Neuronal stem cell (in vitro differentiated cells): ENCODE measurements at regions not wholly inside any gene's neighbourhood (a gene's known extent, or its start where the extent isn't known, plus 50 kb on each side); places are given as distances from the start of the nearest gene placed in this dataset.
"Not testable (repeated sequence)": the region's sequence is repeated elsewhere in the genome, so short reads cannot be mapped to it uniquely, and the experiment has no call there.

ENCODE experiments used
- DNase-seq: peaks from one replicate; pipeline ENCODE4 v3.0.0-alpha.2; 2013; ENCODE audit warnings: low spot score
- H2AFZ ChIP-seq: one replicate; pipeline ENCODE4 v1.6.1; 2013; ENCODE audit warnings: mild to moderate bottlenecking, low read length, inconsistent platforms
- H2AK5ac ChIP-seq: 2 replicates; pipeline ENCODE4 v1.6.1; 2013; ENCODE audit warnings: low read depth, mild to moderate bottlenecking, inconsistent platforms, low read length, moderate library complexity, mixed read lengths
- H2BK120ac ChIP-seq: 2 replicates; pipeline ENCODE4 v1.6.1; 2013; ENCODE audit warnings: low read depth, mild to moderate bottlenecking, inconsistent platforms, low read length, moderate library complexity, mixed read lengths
- H2BK12ac ChIP-seq: one replicate; pipeline ENCODE4 v1.6.1; 2013; ENCODE audit warnings: low read length, inconsistent platforms
- H2BK15ac ChIP-seq: 2 replicates; pipeline ENCODE4 v1.6.1; 2013; ENCODE audit warnings: mild to moderate bottlenecking, low read length, inconsistent platforms, mixed read lengths
- H2BK5ac ChIP-seq: one replicate; pipeline ENCODE4 v1.6.1; 2013; ENCODE audit warnings: inconsistent platforms, mild to moderate bottlenecking, low read length, moderate library complexity
- H3K14ac ChIP-seq: one replicate; pipeline ENCODE4 v1.6.1; 2013; ENCODE audit warnings: low read length, inconsistent platforms
- H3K18ac ChIP-seq: 2 replicates; pipeline ENCODE4 v1.6.1; 2013; ENCODE audit warnings: low read length, inconsistent platforms
- H3K23ac ChIP-seq: 2 replicates; pipeline ENCODE4 v1.6.1; 2013; ENCODE audit warnings: low read depth, mild to moderate bottlenecking, mixed read lengths, low read length, inconsistent platforms; ENCODE audit not compliant: poor library complexity
- H3K27ac ChIP-seq: replicated peaks from 3 replicates; pipeline ENCODE4 v1.5.1; 2013; ENCODE audit warnings: low read length, inconsistent platforms
- H3K27me3 ChIP-seq, 3 experiments: 2 replicates each; pipeline ENCODE4 v1.6.1; 2013; ENCODE audit warnings: low read length in 3 of 3, mild to moderate bottlenecking in 2 of 3, inconsistent platforms in 1 of 3, low read depth in 1 of 3, mixed read lengths in 1 of 3, moderate library complexity in 1 of 3; ENCODE audit not compliant: control insufficient read depth in 3 of 3, insufficient read depth in 3 of 3
- H3K36me3 ChIP-seq, 2 donors: replicated peaks in 1 of 2; 2 replicates each; pipeline ENCODE4 v1.6.1; 2013; ENCODE audit warnings: low read length in 2 of 2; ENCODE audit not compliant: control insufficient read depth in 2 of 2, insufficient read depth in 2 of 2
- H3K4ac ChIP-seq: 2 replicates; pipeline ENCODE4 v1.6.1; 2013; ENCODE audit warnings: inconsistent platforms, mild to moderate bottlenecking, low read length, moderate library complexity
- H3K4me1 ChIP-seq, 2 donors: 1 replicate in 1 of 2; 2 replicates in 1 of 2; pipeline ENCODE4 v1.6.1; 2013; ENCODE audit warnings: low read length in 2 of 2, low read depth in 1 of 2; ENCODE audit not compliant: control insufficient read depth in 2 of 2, insufficient read depth in 1 of 2
- H3K4me2 ChIP-seq: one replicate; pipeline ENCODE4 v1.6.1; 2013; ENCODE audit warnings: mild to moderate bottlenecking, low read length, inconsistent platforms; ENCODE audit not compliant: insufficient read depth, poor library complexity, severe bottlenecking
- H3K4me3 ChIP-seq, 2 donors: 2 replicates each; pipeline ENCODE4 v1.5.1; 2013; ENCODE audit warnings: low read length in 2 of 2, mild to moderate bottlenecking in 2 of 2, inconsistent platforms in 1 of 2, moderate library complexity in 1 of 2
- H3K79me1 ChIP-seq: one replicate; pipeline ENCODE4 v1.6.1; 2013; ENCODE audit warnings: low read depth, mild to moderate bottlenecking, inconsistent platforms, low read length, moderate library complexity
- H3K9ac ChIP-seq: one replicate; pipeline ENCODE4 v1.6.1; 2013; ENCODE audit warnings: mild to moderate bottlenecking, low read depth, low read length, inconsistent platforms; ENCODE audit not compliant: poor library complexity
- H3K9me3 ChIP-seq, 2 donors: replicated peaks in 1 of 2; 2 replicates each; pipeline versions ENCODE3 to v1.6.1; 2013; ENCODE audit warnings: low read length in 2 of 2, mild to moderate bottlenecking in 2 of 2, inconsistent platforms in 1 of 2, low read depth in 1 of 2, mixed read lengths in 1 of 2, moderate library complexity in 1 of 2; ENCODE audit not compliant: control insufficient read depth in 2 of 2, insufficient read depth in 1 of 2
- H4K8ac ChIP-seq: one replicate; pipeline ENCODE4 v1.6.1; 2013; ENCODE audit warnings: low read depth, mild to moderate bottlenecking, inconsistent platforms, low read length, moderate library complexity
- H4K91ac ChIP-seq: one replicate; pipeline ENCODE4 v1.6.1; 2013; ENCODE audit warnings: low read length, low read depth, mild to moderate bottlenecking, inconsistent platforms; ENCODE audit not compliant: poor library complexity
- WGBS, 2 donors: extraction: QIAGEN DNeasy Blood & Tissue Kit; methylation state at CpG; one replicate each; pipeline ENCODE4 v1.1.7; 2013; ENCODE audit warnings: missing lambda C conversion rate in 2 of 2, mixed read lengths in 1 of 2; ENCODE audit not compliant: insufficient read length in 2 of 2, insufficient replicate concordance in 1 of 2; ENCODE audit errors: extremely low coverage in 2 of 2; 5-methylcytosine and 5-hydroxymethylcytosine counted together

GRCh38 chr4:69424722-69425121, 71.0 kb downstream of the UGT2B4 start:
- WGBS, 2 donors: no CpG with 5 or more reads among the region's 9 CpGs
- H3K14ac ChIP-seq, H4K91ac ChIP-seq, H2BK5ac ChIP-seq, H3K79me1 ChIP-seq, H3K4me1 ChIP-seq, H3K36me3 ChIP-seq, H3K18ac ChIP-seq, H3K4me2 ChIP-seq, H4K8ac ChIP-seq, H2BK120ac ChIP-seq, H2BK15ac ChIP-seq, H3K4me3 ChIP-seq, H2AFZ ChIP-seq, H2BK12ac ChIP-seq, DNase-seq, H3K9me3 ChIP-seq, H2AK5ac ChIP-seq, H3K27ac ChIP-seq, H3K9ac ChIP-seq, H3K4ac ChIP-seq, H3K27me3 ChIP-seq, H3K23ac ChIP-seq: not testable (repeated sequence)
